ENCODE measurements at regions not wholly inside any gene's neighbourhood (a gene's known extent, or its start where the extent isn't known, plus 50 kb on each side); places are given as distances from the start of the nearest gene placed in this dataset.

GRCh38 chr15:25967116-25967515, 104.0 kb upstream of the ATP10A start:
- H4K20me1 ChIP-seq (ENCODE audit: insufficient read depth, low read length) = no peaks in the 10 kb centered on the region
- H3K79me2 ChIP-seq (ENCODE audit: insufficient read depth, low read length) = no peaks in the 10 kb centered on the region
- no peaks in the 10 kb centered on the region for H3K36me3 ChIP-seq (ENCODE audit: insufficient read depth, low read length)
- H3K4me1 ChIP-seq (ENCODE audit: insufficient read depth, low read length) = no peaks in the 10 kb centered on the region
- H3K4me1 Mint-ChIP-seq (ENCODE audit: low read depth, unreplicated experiment) = peaks cover 10% of the 10 kb centered on the region
- no peak overlapping the region for H3K4me3 Mint-ChIP-seq (ENCODE audit: unreplicated experiment)
- no peaks in the 10 kb centered on the region for H3K27me3 Mint-ChIP-seq (ENCODE audit: low read depth, unreplicated experiment)
- H3K9me3 Mint-ChIP-seq (ENCODE audit: unreplicated experiment) = peaks cover 1% of the 10 kb centered on the region
- no peaks in the 10 kb centered on the region for H3K9me3 ChIP-seq (ENCODE audit: insufficient read depth, low read depth, low read length)
- H3K27me3 ChIP-seq (ENCODE audit: insufficient read depth, low read length) = no peaks in the 10 kb centered on the region
- no peak for DNase-seq (ENCODE audit: low read depth)
- no peak overlapping the region for H3K27ac ChIP-seq (ENCODE audit: low read depth, low read length)
- FAIRE-seq = no peak
- H3K9ac ChIP-seq (ENCODE audit: low read length) = no peak overlapping the region
- no peak overlapping the region for H3K4me3 ChIP-seq (ENCODE audit: insufficient read depth, low read depth, low read length)
- H3K36me3 Mint-ChIP-seq (ENCODE audit: low read depth, unreplicated experiment) = no peaks in the 10 kb centered on the region
- H3K4me2 ChIP-seq (ENCODE audit: low read length) = no peak overlapping the region
- H2AFZ ChIP-seq (ENCODE audit: low read depth, low read length) = no peak overlapping the region
- no peak for TF ChIP-seq CTCF (IDR thresholded peaks at IDR 0.05; ENCODE audit: insufficient read depth, low read depth, low read length)
- TF ChIP-seq EZH2 (IDR thresholded peaks at IDR 0.05; ENCODE audit: insufficient read depth, low read length) = no peak
- no peak overlapping the region for H3K27ac Mint-ChIP-seq (ENCODE audit: unreplicated experiment)

- TF ChIP-seq EZH2 (IDR thresholded peaks at IDR 0.05; ENCODE audit: insufficient read depth, low read length) = no peak
- TF ChIP-seq CTCF (IDR thresholded peaks at IDR 0.05; ENCODE audit: insufficient read depth, low read depth, low read length) = no peak
- Mint-ChIP-seq H3K4me1 (ENCODE audit: low read depth, unreplicated experiment) (peaks cover 4% of the 10 kb centered on the region), H3K4me3 (ENCODE audit: unreplicated experiment) (no peak overlapping the region), H3K27ac (ENCODE audit: unreplicated experiment) (peak overlapping the region; percentile 20), H3K9me3 (ENCODE audit: unreplicated experiment) (peaks cover 1% of the 10 kb centered on the region), H3K27me3 (ENCODE audit: low read depth, unreplicated experiment) (no peaks in the 10 kb centered on the region), H3K36me3 (ENCODE audit: low read depth, unreplicated experiment) (no peaks in the 10 kb centered on the region)
- Histone ChIP-seq H2AFZ (ENCODE audit: low read depth, low read length) (no peak overlapping the region), H3K4me3 (ENCODE audit: insufficient read depth, low read depth, low read length) (no peak overlapping the region), H3K36me3 (ENCODE audit: insufficient read depth, low read length) (no peaks in the 10 kb centered on the region), H4K20me1 (ENCODE audit: insufficient read depth, low read length) (no peaks in the 10 kb centered on the region), H3K4me1 (ENCODE audit: insufficient read depth, low read length) (no peaks in the 10 kb centered on the region), H3K9me3 (ENCODE audit: insufficient read depth, low read depth, low read length) (no peaks in the 10 kb centered on the region), H3K4me2 (ENCODE audit: low read length) (no peak overlapping the region), H3K27me3 (ENCODE audit: insufficient read depth, low read length) (no peaks in the 10 kb centered on the region), H3K27ac (ENCODE audit: low read depth, low read length) (no peak overlapping the region), H3K79me2 (ENCODE audit: insufficient read depth, low read length) (no peaks in the 10 kb centered on the region), H3K9ac (ENCODE audit: low read length) (no peak overlapping the region)
- DNase-seq (ENCODE audit: low read depth) (no peak), FAIRE-seq (no peak)
These were observed 102.2 kb upstream of the ATP10A start for GRCh38 chr15:25965326-25965725.

- Mint-ChIP-seq H3K27me3 (ENCODE audit: low read depth, unreplicated experiment) (peaks cover 3% of the 10 kb centered on the region), H3K9me3 (ENCODE audit: unreplicated experiment) (peaks cover 1% of the 10 kb centered on the region), H3K27ac (ENCODE audit: unreplicated experiment) (no peak overlapping the region), H3K4me3 (ENCODE audit: unreplicated experiment) (no peak overlapping the region), H3K36me3 (ENCODE audit: low read depth, unreplicated experiment) (no peaks in the 10 kb centered on the region), H3K4me1 (ENCODE audit: low read depth, unreplicated experiment) (peaks cover under 1% of the 10 kb centered on the region)
- Histone ChIP-seq H3K4me2 (ENCODE audit: low read length) (no peak overlapping the region), H3K9me3 (ENCODE audit: insufficient read depth, low read depth, low read length) (no peaks in the 10 kb centered on the region), H3K79me2 (ENCODE audit: insufficient read depth, low read length) (no peaks in the 10 kb centered on the region), H3K27ac (ENCODE audit: low read depth, low read length) (no peak overlapping the region), H2AFZ (ENCODE audit: low read depth, low read length) (no peak overlapping the region), H3K36me3 (ENCODE audit: insufficient read depth, low read length) (no peaks in the 10 kb centered on the region), H3K4me1 (ENCODE audit: insufficient read depth, low read length) (no peaks in the 10 kb centered on the region), H3K4me3 (ENCODE audit: insufficient read depth, low read depth, low read length) (no peak overlapping the region), H4K20me1 (ENCODE audit: insufficient read depth, low read length) (no peaks in the 10 kb centered on the region), H3K9ac (ENCODE audit: low read length) (no peak overlapping the region), H3K27me3 (ENCODE audit: insufficient read depth, low read length) (no peaks in the 10 kb centered on the region)
- DNase-seq (ENCODE audit: low read depth) (no peak), FAIRE-seq (no peak)
- no peak for TF ChIP-seq EZH2 (IDR thresholded peaks at IDR 0.05; ENCODE audit: insufficient read depth, low read length)
- no peak for TF ChIP-seq CTCF (IDR thresholded peaks at IDR 0.05; ENCODE audit: insufficient read depth, low read depth, low read length)
These were observed 97.1 kb upstream of the ATP10A start for GRCh38 chr15:25960273-25960672.

All from astrocyte (in vitro differentiated cells and primary cell).